Naive thymus-derived CD4-positive, alpha-beta T cell (primary cell): ENCODE measurements at regions not wholly inside any gene's neighbourhood (a gene's known extent, or its start where the extent isn't known, plus 50 kb on each side); places are given as distances from the start of the nearest gene placed in this dataset.

Source experiments
- ATAC-seq: fragments of 150-1000 bp; cut with Tn5 transposase; 2 replicates; pipeline ENCODE4 v1.10.0; 2021; ENCODE audit warnings: mild to moderate bottlenecking, moderate library complexity
- CTCF ChIA-PET: fragments of 350-600 bp; sonication (Branson Sonifier 250); formaldehyde crosslinking; loops from one replicate; lab custom pipeline; 2021; ENCODE audit warnings: antibody characterized with exemption; lab: Charles Lee
- POLR2A ChIA-PET: fragments of 350-600 bp; sonication (Branson Sonifier 250); formaldehyde crosslinking; loops from one replicate; lab custom pipeline; 2021; ENCODE audit warnings: antibody characterized with exemption, inconsistent platforms; lab: Charles Lee
- DNase-seq, 9 donors: peaks; one replicate each; pipeline versions ENCODE4 v3.0.0 to v3.0.0-alpha.2; 2020 to 2022; ENCODE audit warnings: mixed read lengths in 1 of 9
- H3K27ac ChIP-seq: one replicate; pipeline ENCODE4 v1.7.0; 2013; ENCODE audit warnings: mild to moderate bottlenecking, low read depth, low read length, moderate library complexity
- H3K27me3 ChIP-seq, 2 donors: one replicate each; pipeline ENCODE4 v1.7.0; 2013; ENCODE audit warnings: low read length in 2 of 2, mild to moderate bottlenecking in 2 of 2, moderate library complexity in 2 of 2; ENCODE audit not compliant: control insufficient read depth in 2 of 2, insufficient read depth in 2 of 2
- H3K36me3 ChIP-seq, 3 experiments: 1 replicate in 2 of 3; 2 replicates in 1 of 3; pipeline ENCODE4 v1.7.0; 2013; ENCODE audit warnings: low read length in 3 of 3, mild to moderate bottlenecking in 3 of 3, moderate library complexity in 1 of 3; ENCODE audit not compliant: insufficient read depth in 3 of 3, control insufficient read depth in 2 of 3
- H3K4me1 ChIP-seq, 2 donors: one replicate each; pipeline ENCODE4 v1.7.0; 2013; ENCODE audit warnings: low read length in 2 of 2, mild to moderate bottlenecking in 2 of 2, moderate library complexity in 1 of 2; ENCODE audit not compliant: control insufficient read depth in 2 of 2, insufficient read depth in 2 of 2
- H3K4me3 ChIP-seq: 2 replicates; pipeline ENCODE4 v1.7.0; 2013; ENCODE audit warnings: mild to moderate bottlenecking, low read length
- H3K9me3 ChIP-seq, 3 experiments: 1 replicate in 2 of 3; 2 replicates in 1 of 3; pipeline ENCODE4 v1.7.0; 2013; ENCODE audit warnings: low read length in 3 of 3; ENCODE audit not compliant: control insufficient read depth in 2 of 3
- H3K27ac Mint-ChIP-seq, 9 donors: one replicate each; pipeline ENCODE4 v1.8.0; 2020 to 2022; ENCODE audit warnings: mixed read lengths in 9 of 9, mild to moderate bottlenecking in 8 of 9, moderate library complexity in 5 of 9, inconsistent platforms in 2 of 9
- H3K27me3 Mint-ChIP-seq, 5 donors: one replicate each; pipeline ENCODE4 v1.8.0; 2021 to 2022; ENCODE audit warnings: mixed read lengths in 5 of 5, mild to moderate bottlenecking in 1 of 5
- H3K36me3 Mint-ChIP-seq, 5 donors: one replicate each; pipeline ENCODE4 v1.8.0; 2020 to 2022; ENCODE audit warnings: mixed read lengths in 5 of 5, mild to moderate bottlenecking in 3 of 5, inconsistent platforms in 1 of 5
- H3K4me1 Mint-ChIP-seq, 7 donors: one replicate each; pipeline ENCODE4 v1.8.0; 2020 to 2022; ENCODE audit warnings: mixed read lengths in 7 of 7, mild to moderate bottlenecking in 3 of 7, inconsistent platforms in 1 of 7
- H3K4me3 Mint-ChIP-seq, 10 donors: one replicate each; pipeline ENCODE4 v1.8.0; 2020 to 2022; ENCODE audit warnings: mild to moderate bottlenecking in 10 of 10, mixed read lengths in 10 of 10, moderate library complexity in 6 of 10, inconsistent platforms in 2 of 10
- H3K9me3 Mint-ChIP-seq, 11 donors: one replicate each; pipeline ENCODE4 v1.8.0; 2020 to 2022; ENCODE audit warnings: mixed read lengths in 11 of 11, mild to moderate bottlenecking in 4 of 11, inconsistent platforms in 1 of 11, moderate library complexity in 1 of 11
- intact Hi-C, 2 donors: fragments of 100-400 bp; cut with micrococcal nuclease; formaldehyde crosslinking; loops; one replicate each; pipeline ENCODE4 v1.15.1; 2023

DNA sequence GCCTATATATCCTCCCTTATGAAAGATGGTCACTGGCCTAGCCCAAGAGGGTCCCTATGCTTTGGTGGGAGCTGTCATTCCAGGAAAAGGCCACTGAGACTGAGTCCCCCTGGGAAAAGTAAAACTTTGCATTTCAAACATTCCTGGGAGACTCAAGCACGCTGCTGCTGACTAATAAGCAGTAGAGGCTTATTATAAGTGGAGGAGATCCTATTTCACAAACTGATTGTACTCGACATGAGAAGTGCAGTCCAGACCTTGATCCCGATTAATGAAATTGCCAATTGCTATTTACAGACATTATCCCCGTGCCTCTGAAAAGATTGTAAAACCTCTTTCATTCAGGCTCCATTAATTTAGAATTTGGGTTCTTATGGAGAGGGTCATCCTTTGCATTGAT lies 96.6 kb downstream of the EMP1 start:
- no peaks in the 10 kb centered on the region for H3K4me1 Mint-ChIP-seq
- ATAC-seq (no peak), DNase-seq (no peak)
- H3K27me3 Mint-ChIP-seq, result peaks cover 0 to 12% (median 8%) of the 10 kb centered on the region in 5 donors
- Histone ChIP-seq H3K4me1 (no peaks in the 10 kb centered on the region), H3K27me3 (no peaks in the 10 kb centered on the region), H3K4me3 (no peak overlapping the region), H3K27ac (no peak overlapping the region), H3K9me3 (no peaks in the 10 kb centered on the region), H3K36me3 (no peaks in the 10 kb centered on the region)
- intact Hi-C loops, result no loop called here
- H3K36me3 Mint-ChIP-seq, result no peaks in the 10 kb centered on the region
- H3K27ac Mint-ChIP-seq, result no peak overlapping the region
- H3K9me3 Mint-ChIP-seq, result no peaks in the 10 kb centered on the region
- CTCF ChIA-PET, result no interaction called here
- POLR2A ChIA-PET, result no interaction called here
- H3K4me3 Mint-ChIP-seq, result no peak overlapping the region

DNA sequence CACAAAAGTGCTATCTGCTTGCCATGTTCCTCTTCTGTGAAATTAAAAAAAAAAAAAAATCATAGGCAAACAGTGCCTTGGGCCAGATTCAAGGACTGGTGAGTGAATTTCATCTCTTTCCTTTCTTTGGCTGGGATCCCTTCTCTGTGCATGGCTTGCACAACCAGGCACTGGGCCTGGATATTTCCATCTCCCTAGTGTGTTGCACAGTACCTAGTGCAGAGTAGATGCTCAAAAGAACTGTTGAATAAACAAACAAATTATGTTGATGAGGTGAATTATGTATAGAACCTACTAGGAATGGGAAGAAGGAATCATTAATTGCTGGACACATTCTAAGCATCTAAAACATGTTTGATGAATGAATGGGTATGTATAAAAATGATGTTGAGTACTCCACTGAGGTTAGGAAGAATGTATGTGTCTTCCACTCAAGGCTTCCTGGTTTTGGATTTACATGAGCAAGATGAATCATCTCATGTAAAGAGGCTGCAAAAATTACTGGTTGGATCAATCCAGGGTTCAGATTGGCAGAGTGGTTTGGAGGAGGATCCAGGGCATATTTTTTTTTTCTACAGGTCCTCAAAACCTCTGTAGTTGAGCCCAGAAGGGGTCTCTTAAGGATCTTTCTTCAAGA lies 93.2 kb downstream of the EMP1 start:
- Histone ChIP-seq H3K4me3 (no peak overlapping the region), H3K4me1 (no peaks in the 10 kb centered on the region), H3K27me3 (no peaks in the 10 kb centered on the region), H3K36me3 (no peaks in the 10 kb centered on the region), H3K9me3 (no peaks in the 10 kb centered on the region), H3K27ac (no peak overlapping the region)
- Mint-ChIP-seq H3K4me1 (no peaks in the 10 kb centered on the region), H3K27ac (no peak overlapping the region), H3K36me3 (no peaks in the 10 kb centered on the region), H3K27me3 (peaks cover 0 to 5% (median 0%) of the 10 kb centered on the region in 5 donors), H3K4me3 (no peak overlapping the region), H3K9me3 (no peaks in the 10 kb centered on the region)
- intact Hi-C loops, result no loop called here
- DNase-seq (no peak), ATAC-seq (no peak)
- CTCF ChIA-PET, result interaction anchor here (0.6 kb wide), 1 partner anchor 293 kb away, joined by 5 read pairs; no protein-coding TSS in a partner anchor
- POLR2A ChIA-PET, result no interaction called here

- Histone ChIP-seq H3K36me3 (no peaks in the 10 kb centered on the region), H3K27ac (no peak overlapping the region), H3K4me3 (no peak overlapping the region), H3K9me3 (no peaks in the 10 kb centered on the region), H3K27me3 (no peaks in the 10 kb centered on the region), H3K4me1 (no peaks in the 10 kb centered on the region)
- H3K9me3 Mint-ChIP-seq, result no peaks in the 10 kb centered on the region
- H3K27me3 Mint-ChIP-seq, result peaks cover 0 to 5% (median 0%) of the 10 kb centered on the region in 5 donors
- H3K36me3 Mint-ChIP-seq, result no peaks in the 10 kb centered on the region
- no peak overlapping the region for H3K4me3 Mint-ChIP-seq
- H3K4me1 Mint-ChIP-seq, result no peaks in the 10 kb centered on the region
- H3K27ac Mint-ChIP-seq, result no peak overlapping the region
- intact Hi-C loops, result no loop called here
- POLR2A ChIA-PET, result no interaction called here
- no peak for DNase-seq
- CTCF ChIA-PET, result no interaction called here
- ATAC-seq, result no peak
Observed at GRCh38 chr12:13288937-13289652, 92.6 kb downstream of the EMP1 start.

DNA sequence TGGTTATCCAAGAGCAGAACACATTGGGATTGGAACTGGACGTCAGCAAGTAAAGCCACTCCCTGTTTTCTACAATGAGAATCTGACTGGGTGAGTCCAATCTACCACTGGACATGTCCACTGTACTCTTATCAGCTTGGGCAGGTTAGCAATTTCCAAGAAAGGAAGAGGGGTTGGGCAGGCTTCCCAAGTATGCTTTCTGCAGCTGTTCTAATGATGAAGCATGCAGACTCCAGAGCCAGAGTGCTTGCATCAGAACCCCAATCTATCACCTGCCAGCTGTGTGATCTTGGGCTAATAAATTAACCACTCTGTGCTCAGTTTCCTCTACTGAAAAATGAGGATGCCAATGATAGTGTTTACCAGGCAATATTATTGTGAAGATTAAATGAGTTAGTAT lies 92.0 kb downstream of the EMP1 start:
- ChIA-PET CTCF (interaction anchor here (0.8 kb wide), 1 partner anchor 10 kb away, joined by 3 read pairs; no protein-coding TSS in a partner anchor), POLR2A (no interaction called here)
- H3K4me3 ChIP-seq, result no peak overlapping the region
- no peak overlapping the region for H3K27ac Mint-ChIP-seq
- H3K27ac ChIP-seq, result no peak overlapping the region
- H3K27me3 Mint-ChIP-seq, result peaks cover 0 to 5% (median 0%) of the 10 kb centered on the region in 5 donors
- H3K36me3 Mint-ChIP-seq, result no peaks in the 10 kb centered on the region
- no peak overlapping the region for H3K4me3 Mint-ChIP-seq
- H3K9me3 Mint-ChIP-seq, result no peaks in the 10 kb centered on the region
- ATAC-seq (no peak), DNase-seq (no peak)
- no peaks in the 10 kb centered on the region for H3K4me1 ChIP-seq
- H3K9me3 ChIP-seq, result no peaks in the 10 kb centered on the region
- no peaks in the 10 kb centered on the region for H3K4me1 Mint-ChIP-seq
- H3K27me3 ChIP-seq, result no peaks in the 10 kb centered on the region
- no peaks in the 10 kb centered on the region for H3K36me3 ChIP-seq
- intact Hi-C loops, result no loop called here

DNA sequence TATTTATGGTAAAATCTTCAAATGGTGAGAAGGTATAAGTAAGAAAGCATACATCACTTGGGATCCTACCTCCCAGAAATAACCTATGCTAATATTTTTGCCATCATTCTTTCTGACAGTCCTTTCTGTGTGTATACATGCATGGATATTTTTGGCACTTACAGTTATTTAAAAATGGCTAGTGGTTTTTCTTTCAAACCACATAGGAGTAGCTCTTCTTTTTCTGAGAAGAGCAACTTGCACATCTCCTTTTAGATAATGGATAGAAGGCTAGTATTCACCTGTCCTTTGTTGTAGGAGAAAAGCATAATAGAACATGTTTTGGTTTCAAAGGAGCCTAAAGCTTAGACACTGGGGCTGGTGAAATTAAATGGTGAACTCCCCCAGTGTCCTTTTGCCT lies 87.3 kb downstream of the EMP1 start:
- Histone ChIP-seq H3K4me3 (no peak overlapping the region), H3K9me3 (no peaks in the 10 kb centered on the region), H3K36me3 (no peaks in the 10 kb centered on the region), H3K27me3 (no peaks in the 10 kb centered on the region), H3K27ac (no peak overlapping the region), H3K4me1 (no peaks in the 10 kb centered on the region)
- no peak overlapping the region for H3K27ac Mint-ChIP-seq
- no peak for DNase-seq
- intact Hi-C loops, result no loop called here
- peaks cover 0 to 7% (median 0%) of the 10 kb centered on the region in 5 donors for H3K27me3 Mint-ChIP-seq
- H3K36me3 Mint-ChIP-seq, result peaks cover 0 to 4% (median 0%) of the 10 kb centered on the region in 5 donors
- ATAC-seq, result no peak
- peaks cover 0 to 4% (median 0%) of the 10 kb centered on the region in 11 donors for H3K9me3 Mint-ChIP-seq
- H3K4me1 Mint-ChIP-seq, result no peaks in the 10 kb centered on the region
- ChIA-PET POLR2A (no interaction called here), CTCF (no interaction called here)
- H3K4me3 Mint-ChIP-seq, result no peak overlapping the region

GRCh38 chr12:13282861-13283260 lies 86.3 kb downstream of the EMP1 start:
- no peaks in the 10 kb centered on the region for H3K36me3 ChIP-seq
- ChIA-PET CTCF (interaction anchor here (1.4 kb wide), 1 partner anchor 885 kb away, joined by 3 read pairs; no protein-coding TSS in a partner anchor), POLR2A (no interaction called here)
- no peak for DNase-seq
- Mint-ChIP-seq H3K4me1 (peaks cover 0 to 5% (median 4%) of the 10 kb centered on the region in 7 donors), H3K27me3 (peaks cover 4 to 12% (median 5%) of the 10 kb centered on the region in 5 donors), H3K9me3 (peaks cover 0 to 4% (median 0%) of the 10 kb centered on the region in 11 donors), H3K36me3 (peaks cover 0 to 4% (median 0%) of the 10 kb centered on the region in 5 donors), H3K27ac (no peak overlapping the region), H3K4me3 (no peak overlapping the region)
- H3K27me3 ChIP-seq, result no peaks in the 10 kb centered on the region
- H3K27ac ChIP-seq, result no peak overlapping the region
- no peak overlapping the region for H3K4me3 ChIP-seq
- intact Hi-C loops, result no loop called here
- H3K4me1 ChIP-seq, result no peaks in the 10 kb centered on the region
- no peak for ATAC-seq
- no peaks in the 10 kb centered on the region for H3K9me3 ChIP-seq
